Activated CD4-positive, alpha-beta T cell treated with anti-CD3 and anti-CD28 coated beads for 4 hours (primary cell): ENCODE measurements at regions not wholly inside any gene's neighbourhood (a gene's known extent, or its start where the extent isn't known, plus 50 kb on each side); places are given as distances from the start of the nearest gene placed in this dataset.

Source experiments
- DNase-seq, 2 donors: peaks; one replicate each; pipeline ENCODE4 v3.0.0-alpha.2; 2020

DNA sequence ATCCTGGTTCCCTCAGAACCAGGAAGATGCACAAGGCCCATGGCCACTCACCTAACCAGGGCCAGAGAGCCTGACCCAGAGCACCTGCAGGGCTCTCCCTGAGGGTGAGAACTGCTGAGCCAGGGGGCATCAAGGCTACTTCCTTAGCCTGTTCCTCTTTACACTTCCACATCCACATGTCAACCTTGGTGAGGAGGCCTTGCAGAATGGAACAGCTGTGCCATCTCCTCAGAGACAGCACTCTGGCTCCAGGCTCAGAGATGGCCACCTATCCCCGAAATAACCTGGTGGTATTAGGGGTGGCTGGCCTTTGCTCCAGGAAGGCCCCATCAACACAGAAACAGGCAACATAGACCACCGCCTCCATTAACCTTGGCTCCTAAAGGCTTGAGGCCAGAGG lies 473.0 kb downstream of the RPS24 start:
- no peak for DNase-seq

DNA sequence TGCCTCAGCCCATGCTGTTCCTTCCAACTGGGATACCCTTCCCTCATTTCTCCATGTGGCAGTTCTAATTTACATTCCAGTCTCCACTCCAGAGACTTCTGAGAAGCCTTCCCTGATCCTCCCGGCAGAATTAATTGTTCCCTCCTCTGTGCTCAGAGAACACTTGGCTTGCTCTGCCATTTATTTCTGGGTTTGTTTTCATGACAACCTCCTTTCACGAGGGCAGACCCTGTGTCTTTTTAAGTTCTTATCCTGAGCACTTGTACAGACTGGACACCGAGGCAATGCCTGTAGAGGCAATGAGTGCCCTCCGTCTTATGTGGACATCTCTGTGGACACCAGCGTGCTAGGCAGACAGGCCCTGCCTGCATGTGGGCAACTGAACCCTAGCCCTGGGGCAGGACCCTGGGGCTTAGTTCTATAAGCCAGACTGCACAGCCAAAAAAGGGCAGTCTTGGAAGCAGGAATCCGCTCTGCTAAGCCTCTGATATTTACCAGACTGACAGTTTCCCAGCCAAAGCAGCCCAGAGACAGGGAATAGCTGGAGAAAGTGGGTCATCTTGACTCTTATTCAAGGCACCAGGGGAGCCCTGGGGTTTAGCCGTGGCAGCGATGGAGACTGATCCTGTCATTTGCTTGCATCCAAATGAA lies 474.0 kb downstream of the RPS24 start:
- no peak for DNase-seq

DNA sequence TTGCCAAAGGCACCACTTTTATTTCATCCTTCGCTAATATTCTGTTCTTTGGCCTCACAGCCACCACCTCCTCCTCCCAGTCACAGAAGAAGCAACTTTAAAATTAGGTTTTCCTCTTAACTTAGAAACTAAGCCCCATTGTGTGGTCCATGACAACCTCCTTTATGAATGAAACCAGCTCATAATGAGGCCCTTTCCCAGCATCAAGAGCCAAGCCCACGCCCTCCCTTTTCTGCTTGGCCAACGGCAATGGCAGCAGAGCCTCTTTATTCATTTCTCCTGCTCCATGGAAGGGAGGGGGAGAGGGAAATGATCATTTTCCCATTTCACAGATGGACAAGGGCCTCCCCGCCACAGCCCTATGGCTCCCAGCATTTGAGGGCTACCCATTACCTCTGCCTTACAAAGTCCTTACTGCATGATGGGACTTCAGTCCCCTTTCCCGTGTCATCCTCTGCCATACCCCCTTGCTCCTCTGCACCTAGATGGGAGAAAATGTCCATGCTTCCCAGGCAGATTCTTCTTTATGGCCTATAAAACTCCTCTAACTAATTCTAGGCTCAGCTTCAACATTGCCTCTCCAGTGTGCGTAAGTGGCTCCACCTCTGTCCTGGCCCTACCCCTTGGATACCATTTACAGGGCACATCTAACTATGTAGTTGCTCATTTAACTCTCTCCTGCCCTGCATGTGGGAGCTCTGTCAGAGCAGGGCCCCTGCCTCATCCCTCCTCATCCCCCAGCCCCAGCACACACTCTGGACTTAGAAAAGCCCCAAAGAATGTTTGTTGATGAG lies 475.5 kb downstream of the RPS24 start:
- no peak for DNase-seq

DNA sequence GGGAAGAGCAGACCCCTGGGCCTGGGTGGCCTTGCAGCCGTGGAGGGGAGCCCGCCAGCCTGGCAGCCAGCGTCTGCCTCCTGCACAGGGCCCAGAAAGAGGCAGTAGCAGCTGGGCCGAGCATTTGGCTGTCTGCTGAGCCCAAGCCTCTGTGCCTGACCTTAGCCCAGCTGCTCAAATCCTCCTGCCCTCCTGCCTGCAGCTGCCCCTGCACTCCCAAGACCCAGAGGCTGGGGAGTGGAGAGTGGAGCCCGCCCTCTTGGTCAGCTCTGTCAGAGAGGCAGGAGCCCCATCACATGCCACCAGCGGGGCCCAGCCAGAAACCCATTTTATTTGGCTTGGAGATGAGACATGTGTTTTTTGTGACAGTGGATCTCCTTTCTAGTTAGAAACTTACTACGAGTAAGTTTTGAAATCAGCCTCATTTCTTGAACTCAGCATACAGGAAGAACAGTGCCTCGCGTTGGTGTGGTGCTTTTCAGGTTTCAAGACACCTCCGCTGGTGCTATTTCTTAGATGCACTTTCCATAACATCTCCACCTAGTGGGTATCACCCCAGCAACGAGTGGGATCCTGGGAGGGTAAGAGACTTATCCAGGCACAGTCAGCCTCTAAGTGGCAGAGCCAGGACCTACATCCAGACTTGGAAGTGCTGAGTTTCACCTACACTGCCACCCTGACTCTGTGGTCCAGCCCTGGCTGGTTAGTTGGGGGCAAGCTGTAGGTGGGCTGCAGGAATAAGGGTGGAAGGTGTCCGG lies 477.1 kb downstream of the RPS24 start:
- no peak for DNase-seq

DNA sequence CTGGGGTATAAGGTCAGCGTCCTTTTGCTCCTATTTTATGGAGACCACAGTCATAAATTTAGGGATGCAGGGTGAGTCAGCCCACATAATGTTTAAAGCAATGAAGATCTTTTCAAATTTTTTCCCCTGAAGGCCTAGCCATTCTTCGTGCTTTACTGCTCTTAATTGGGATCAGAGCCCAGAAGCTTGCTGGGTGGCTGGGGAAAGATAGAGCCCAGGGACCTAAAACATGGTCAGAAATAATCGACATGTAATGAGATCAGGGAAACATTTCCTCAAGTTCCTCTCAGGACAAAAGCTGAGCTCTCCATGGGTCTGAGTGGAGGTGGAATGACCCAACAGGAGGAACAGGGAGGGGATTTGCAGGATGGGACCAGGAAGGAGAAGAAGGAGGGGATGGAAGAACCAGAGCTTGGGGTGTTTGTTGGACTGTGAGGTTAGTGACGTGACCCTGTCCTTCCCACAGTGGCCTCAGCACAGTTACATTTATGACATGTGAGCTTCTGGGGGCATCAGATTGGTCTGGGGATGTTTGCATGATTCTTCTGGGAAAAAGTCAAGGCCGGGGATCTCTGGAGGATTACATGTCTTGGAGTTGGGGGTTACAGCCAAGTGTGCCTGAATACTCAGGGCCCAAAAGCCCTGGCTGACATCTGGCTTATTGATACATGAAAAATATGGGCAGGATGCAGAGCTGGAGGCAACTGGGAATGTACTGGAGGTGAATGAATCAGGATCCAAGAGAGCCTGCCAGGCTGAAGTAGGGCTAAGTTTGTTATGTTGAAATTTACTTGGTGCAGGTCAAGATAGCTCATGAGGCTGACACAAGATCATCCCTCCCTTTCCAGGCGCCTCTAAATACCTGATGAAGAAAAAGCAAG lies 477.9 kb downstream of the RPS24 start:
- no peak for DNase-seq

DNA sequence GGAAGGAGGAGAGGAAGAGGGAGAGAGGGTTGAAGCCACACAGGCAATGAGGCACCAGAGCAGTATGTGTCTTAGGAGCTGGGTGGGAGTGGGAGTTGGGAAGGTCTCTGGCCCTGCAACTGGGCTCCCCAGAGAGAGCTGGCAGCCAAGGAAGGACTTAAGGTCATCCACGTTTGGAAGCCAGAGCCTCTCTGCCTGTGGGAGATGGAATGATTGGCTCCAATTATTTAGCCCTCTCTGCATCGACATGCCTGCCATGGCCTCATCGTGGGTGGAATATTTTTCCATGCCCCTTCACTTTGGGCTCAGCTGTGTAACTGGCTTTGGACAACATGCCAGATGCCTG lies 478.5 kb downstream of the RPS24 start:
- no peak for DNase-seq

DNA sequence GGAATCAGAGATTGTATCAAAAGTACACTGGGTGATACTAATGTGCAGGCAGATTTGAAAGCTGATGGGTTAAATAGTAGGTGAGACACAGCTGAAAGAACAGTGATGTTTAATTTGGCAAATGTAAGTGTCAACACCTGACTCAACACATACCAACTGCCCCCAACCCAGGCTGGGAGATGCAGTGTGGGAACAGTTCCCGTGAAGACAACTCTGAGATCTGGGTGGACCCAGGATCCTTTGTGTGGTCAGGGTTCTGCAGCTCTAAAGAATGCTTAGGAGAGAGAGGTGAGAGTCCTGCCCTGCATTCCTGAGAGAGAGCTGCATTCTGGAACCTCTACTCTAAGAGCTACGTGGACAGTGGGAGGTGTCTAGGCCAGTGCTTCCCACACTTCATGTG lies 479.7 kb downstream of the RPS24 start:
- DNase-seq: no peak

DNA sequence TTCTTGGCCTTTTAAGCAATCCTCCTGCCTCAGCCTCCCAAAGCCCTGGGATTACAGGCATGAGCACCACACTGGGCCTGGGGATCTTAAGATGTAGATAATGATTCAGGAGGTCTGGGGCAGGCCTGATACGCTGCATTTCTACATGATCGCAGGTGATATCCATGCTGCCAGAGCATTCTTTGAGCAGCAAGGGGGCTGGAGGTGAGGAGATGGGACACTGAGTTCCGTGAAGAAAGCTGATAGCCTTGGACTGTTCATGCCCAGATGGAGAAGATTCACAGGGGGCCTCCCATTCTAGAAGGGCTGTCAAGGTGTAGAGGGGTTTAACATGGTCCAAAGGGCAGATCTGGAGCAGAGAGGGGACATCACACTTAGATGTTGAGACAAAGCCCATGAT lies 480.3 kb downstream of the RPS24 start:
- no peak for DNase-seq

DNA sequence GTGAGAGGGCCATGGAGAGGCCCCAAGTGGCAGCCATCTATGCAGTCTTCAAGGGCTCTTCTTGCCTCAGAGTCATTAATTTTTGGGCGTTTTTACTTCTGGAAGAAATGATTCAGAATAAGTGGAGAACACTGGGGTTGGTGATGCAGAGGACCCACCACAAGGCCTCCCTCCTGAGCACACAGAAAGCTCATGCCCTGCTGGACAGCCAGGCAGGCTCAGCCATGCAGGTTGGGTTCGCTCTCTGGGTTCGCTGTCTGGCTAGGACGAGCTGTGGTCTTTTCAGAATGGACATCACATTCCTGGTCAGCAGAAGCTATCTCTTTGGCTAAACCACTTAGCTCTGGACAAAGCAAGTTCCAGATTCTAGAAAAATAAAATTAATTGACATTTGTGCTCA lies 480.8 kb downstream of the RPS24 start:
- no peak for DNase-seq

DNA sequence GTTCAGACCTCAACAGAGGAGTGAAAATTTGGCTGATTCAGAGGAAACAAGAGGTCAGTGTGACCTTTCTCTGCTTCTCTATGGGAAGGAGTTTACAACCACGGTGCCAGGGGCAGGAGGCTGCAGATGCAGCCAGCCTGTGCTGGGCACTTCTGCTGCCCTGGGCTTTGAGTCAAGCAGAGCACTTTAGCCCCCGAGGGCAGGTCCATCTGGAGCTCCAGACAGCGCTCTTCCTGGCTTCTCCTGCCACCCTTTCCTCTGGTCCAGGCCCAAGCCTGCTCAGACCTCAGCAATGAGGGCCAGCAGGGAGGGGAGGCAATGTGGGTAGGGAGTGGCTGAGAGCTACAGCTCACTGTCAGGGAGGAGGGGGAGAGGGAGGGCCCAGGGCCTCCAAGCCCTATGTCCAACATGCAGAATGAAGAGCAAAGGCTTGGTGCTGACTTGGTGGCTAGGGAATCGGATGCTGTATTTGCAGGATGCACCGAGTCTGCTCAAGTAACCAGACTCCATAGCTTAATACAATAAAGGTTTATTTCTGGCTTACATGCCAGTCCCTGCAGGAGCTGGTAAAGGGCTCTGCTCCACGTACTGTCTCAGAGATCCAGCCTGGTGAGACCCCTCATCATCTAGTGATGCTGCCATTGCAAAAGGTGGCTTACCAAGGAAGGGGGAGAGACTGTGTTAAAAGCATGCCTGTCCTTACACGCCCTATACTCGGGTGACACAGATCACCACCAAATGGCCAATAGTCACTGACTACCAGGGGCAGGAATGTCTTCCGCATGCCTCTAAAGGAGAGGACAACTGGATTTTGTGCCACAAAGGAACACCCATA lies 481.6 kb downstream of the RPS24 start:
- no peak for DNase-seq

DNA sequence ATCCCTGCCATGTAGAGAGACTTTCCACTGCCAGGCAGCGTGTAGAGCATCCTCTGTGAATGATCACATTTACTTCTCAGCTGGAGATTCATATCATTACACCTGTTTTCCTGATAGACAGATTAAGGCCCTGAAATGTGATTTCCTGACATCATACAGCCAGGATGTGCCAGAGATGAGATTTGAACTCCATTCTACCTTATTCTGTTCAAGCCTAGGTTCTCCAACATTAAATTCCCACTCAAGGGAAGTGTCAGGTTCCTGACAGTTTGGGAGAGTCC lies 482.1 kb downstream of the RPS24 start:
- DNase-seq: no peak

DNA sequence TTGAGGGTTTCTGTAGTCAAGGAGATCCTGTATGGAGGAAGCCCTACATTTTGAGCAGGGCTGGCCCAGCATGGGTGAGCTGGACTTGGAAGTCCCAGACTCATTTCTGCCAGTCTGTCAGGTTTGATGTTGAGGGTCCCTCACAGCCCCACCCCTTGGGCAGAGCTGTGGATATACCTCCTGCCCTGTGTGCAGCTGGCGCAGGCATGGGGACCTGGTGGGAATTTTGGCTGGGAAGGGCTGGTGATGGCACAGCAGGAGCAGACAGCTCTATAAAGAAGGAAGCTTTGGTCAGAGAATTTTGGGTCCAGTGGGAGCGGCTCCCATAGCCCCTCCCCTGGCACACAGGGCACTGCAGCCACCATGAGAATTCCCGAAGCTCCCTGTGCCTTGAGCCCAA lies 482.6 kb downstream of the RPS24 start:
- no peak for DNase-seq

DNA sequence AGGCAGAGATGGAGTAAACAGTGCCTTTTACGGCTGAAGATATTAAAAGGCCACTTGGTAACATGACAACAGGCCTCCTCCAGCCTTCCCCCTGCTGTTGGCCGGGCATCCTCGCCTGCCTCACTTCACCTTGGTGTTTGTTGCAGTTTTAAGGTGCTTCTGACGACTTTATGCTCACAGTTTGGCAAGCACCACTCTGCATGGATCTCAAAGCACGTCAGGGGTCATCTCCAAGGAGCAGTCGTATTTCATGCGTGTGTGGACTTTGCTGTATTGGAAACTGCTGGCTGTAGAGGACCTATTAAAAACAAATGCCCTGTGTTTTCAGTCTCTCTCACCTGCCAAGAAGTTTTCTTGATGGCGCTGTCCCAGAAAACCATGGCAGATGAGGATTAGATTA lies 483.1 kb downstream of the RPS24 start:
- DNase-seq: no peak

DNA sequence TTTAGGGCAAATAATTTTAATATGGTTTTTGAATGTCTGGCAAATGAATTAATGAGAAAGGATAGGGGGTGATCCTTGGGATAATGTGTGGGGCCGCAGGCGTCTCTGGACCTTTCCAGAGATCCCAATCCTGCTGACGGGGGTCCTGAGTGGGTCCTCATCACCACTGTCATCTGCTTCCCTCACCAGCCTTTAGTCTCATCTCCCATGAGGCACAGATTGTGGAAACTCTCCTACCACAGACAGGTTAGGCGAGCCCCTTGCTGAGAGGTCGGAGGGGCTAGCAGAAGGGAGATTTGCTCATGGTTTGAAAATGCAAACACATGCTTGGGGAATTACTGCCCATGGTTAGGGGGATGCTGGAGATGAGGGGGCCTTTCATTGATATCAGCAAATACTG lies 484.6 kb downstream of the RPS24 start:
- no peak for DNase-seq

DNA sequence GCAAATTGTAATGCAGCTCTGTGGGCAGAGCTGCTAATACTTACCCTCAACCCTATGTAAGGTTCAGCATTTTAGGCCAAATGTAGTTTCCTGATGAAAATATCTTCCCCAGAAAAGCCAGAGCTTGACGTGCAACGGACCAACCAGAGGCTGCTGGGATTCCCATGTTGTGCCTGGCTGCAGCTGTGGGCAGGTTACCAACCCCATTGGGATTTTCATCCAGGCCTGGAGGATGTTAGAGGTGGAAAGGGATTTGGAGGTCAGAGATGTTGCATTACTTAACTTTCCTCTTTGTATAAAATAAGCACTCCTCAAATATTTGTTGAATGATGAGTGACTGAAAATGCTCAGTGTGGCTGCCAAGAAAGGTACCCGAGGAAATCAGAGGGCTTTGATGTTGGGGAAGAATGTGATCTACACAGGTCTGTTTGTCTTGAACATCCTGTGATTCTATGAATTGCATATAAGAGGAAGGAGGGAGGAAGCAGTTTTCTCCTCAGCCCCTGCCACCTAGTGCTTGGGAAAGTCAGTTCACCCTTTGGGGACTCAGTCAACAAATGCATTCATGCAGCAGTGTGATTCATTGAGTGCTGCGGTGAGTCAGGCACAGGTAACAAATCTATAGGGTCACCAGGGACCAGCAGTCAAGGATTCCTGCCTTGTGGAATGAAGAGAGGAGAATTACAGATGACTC lies 487.2 kb downstream of the RPS24 start:
- no peak for DNase-seq

DNA sequence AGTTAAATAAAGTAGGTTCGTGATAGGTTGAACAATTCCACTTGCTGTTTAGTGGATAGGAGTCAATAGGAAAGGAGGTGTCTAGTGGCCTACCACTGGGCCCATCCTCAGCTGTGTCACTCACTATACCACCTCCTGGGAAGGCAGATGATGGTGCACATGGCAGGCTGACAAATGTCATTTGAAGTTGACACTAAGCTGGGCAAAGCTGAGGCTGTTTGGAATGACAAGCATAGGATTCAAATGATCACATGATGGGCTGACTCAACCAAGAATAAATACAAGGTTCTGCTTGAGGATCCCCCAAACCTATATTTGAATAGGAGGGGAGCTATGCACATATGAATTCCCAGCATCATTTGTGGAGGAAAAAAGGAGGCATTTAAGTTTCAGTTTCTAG lies 489.8 kb downstream of the RPS24 start:
- DNase-seq: no peak

DNA sequence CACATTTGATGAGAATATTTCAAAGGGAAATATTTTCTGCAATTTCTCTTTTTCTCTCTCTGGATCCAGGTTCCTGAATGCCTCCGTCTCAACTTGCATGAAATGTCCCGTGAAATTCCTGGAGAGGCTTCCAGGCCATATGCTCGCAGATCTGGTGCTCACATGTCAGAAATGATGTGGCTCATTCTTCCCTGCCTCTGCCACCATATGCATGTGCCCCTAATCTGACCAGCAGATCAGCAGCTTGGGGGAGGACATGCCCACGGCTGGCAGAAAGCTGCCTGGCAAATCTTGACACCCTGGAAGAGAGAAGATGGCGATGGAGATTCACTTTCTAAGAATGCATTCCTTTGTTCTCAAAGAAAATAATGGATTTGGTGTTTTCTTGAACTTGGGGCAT lies 490.7 kb downstream of the RPS24 start:
- no peak for DNase-seq

DNA sequence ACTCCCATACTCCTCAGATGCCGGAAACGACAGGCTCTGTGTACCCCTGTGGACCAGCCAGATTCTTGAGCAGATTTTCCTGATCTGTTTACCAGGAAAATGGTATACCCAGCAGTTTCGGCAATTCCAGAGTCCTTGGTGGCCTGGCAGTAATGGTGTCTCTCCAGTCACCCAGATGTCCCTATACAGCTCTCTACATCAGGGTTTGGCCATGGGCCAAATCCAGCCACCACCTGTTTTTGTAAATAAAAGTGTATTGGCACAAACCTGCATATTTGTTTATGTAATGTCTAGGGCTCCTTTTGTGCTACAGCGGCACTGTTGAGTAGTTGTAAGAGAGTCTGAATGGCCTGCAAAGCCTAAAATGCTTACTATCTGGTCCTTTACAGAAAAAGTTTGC lies 491.3 kb downstream of the RPS24 start:
- no peak for DNase-seq

DNA sequence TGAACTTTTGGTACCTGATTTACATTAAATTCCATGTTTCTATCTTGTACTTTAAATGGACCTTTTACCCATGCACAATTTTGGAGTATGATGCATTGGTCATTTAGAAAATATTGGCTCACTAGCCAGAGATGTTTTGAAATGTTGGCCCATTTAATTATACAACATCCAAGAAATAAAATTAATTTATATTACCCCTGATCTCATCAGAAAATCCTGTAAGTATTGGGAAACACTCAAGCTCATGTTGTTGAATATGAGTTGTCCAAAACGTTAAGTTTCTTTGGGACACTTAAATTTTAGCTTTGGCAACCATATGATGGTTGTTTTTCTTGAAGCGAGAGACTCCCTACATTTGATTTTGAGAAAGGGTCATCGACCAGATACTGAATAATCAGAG lies 492.7 kb downstream of the RPS24 start:
- no peak for DNase-seq

DNA sequence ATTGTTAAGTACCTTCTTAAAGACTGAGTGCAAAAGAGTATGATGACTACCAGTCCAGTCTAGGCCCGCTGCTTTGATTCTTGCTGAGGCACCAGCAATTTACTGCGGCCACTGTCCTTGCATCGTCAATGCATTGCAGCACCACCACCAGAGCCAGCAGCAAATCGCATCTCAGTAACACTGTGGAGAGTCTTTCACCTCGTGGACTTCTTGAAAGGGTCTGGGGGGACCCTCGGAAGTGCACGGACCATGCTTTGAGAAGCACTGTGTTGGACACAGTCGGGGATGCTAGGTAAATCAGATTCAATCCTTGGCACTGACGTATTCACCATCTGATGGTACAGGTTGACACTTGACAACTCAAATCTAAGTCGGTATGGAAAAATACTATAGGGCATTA lies 493.6 kb downstream of the RPS24 start:
- no peak for DNase-seq

DNA sequence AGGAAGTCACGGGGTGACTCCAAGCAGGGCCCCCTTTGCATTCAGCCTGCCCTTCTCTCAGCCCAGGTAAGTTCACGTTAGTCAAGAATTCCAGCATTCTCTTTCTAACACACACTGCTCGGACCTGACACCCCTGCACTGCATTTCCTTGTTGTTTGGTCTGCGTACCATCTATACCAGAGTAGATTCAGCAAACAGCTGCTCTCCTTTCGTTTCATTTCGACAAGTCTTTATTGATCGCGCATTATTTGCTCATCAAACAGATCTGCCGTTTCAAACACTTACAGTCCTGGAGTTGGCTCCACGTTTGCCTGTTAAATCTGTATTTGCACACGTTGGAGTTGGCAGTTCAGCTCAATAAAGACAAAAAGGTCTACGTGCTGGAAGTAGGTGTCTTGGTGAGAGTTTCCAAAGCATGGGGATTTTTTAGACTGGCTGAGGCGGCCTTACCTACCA lies 495.1 kb downstream of the RPS24 start:
- DNase-seq: no peak

DNA sequence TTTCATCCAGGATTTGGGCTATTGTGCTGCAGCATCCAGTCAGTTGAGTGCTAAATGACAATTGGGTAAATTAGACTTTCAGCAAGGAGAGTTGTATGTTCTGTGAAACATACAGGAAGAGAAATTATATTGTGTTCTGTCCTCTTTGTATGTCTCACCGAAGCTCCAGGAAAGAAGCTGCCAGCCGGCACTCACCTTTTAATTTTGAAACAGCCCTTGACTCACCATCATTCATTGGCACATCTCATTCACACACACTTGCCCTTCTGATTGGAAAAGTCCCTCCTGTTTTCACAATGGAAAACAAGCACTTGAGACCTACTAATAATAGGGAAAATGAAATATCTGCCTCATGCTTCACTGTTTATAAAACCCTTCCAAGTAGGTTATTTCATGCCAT lies 495.6 kb downstream of the RPS24 start:
- no peak for DNase-seq
